ENCODE measurements at regions not wholly inside any gene's neighbourhood (a gene's known extent, or its start where the extent isn't known, plus 50 kb on each side); places are given as distances from the start of the nearest gene placed in this dataset.

- Histone ChIP-seq H3K4me3 (ENCODE audit: low read length) (no peak overlapping the region), H3K9me3 (ENCODE audit: control insufficient read depth, insufficient read depth, low read length) (no peaks in the 10 kb centered on the region), H3K27ac (ENCODE audit: low read length) (no peak overlapping the region), H3K27me3 (ENCODE audit: control insufficient read depth, insufficient read depth, low read length) (no peaks in the 10 kb centered on the region), H3K36me3 (ENCODE audit: control insufficient read depth, insufficient read depth, low read length) (no peaks in the 10 kb centered on the region), H3K4me1 (ENCODE audit: control insufficient read depth, insufficient read depth, low read length) (no peaks in the 10 kb centered on the region)
- 100% methylated on average over 2 of the region's 5 CpGs for WGBS (ENCODE audit: insufficient coverage, insufficient read length)
- no peak for DNase-seq (ENCODE audit: low read depth, low spot score)
These were observed 513.7 kb downstream of the PLA2G4A start for GRCh38 chr1:187342495-187342894.

GRCh38 chr1:187374082-187374481 lies 545.3 kb downstream of the PLA2G4A start:
- no peaks in the 10 kb centered on the region for H3K36me3 ChIP-seq (ENCODE audit: control insufficient read depth, insufficient read depth, low read length)
- WGBS (ENCODE audit: insufficient coverage, insufficient read length) = no CpG with 5 or more reads among the region's 7 CpGs
- no peaks in the 10 kb centered on the region for H3K9me3 ChIP-seq (ENCODE audit: control insufficient read depth, insufficient read depth, low read length)
- H3K27me3 ChIP-seq (ENCODE audit: control insufficient read depth, insufficient read depth, low read length) = no peaks in the 10 kb centered on the region
- peaks cover 3% of the 10 kb centered on the region; the same call in 1 of the 2 replicates for H3K4me1 ChIP-seq (ENCODE audit: control insufficient read depth, insufficient read depth, low read length)
- DNase-seq (ENCODE audit: low read depth, low spot score) = no peak
- no peak overlapping the region for H3K4me3 ChIP-seq (ENCODE audit: low read length)
- no peak overlapping the region for H3K27ac ChIP-seq (ENCODE audit: low read length)

GRCh38 chr1:187374742-187375141 lies 546.0 kb downstream of the PLA2G4A start:
- Histone ChIP-seq H3K27ac (ENCODE audit: low read length) (no peak overlapping the region), H3K4me3 (ENCODE audit: low read length) (no peak overlapping the region), H3K27me3 (ENCODE audit: control insufficient read depth, insufficient read depth, low read length) (no peaks in the 10 kb centered on the region), H3K4me1 (ENCODE audit: control insufficient read depth, insufficient read depth, low read length) (peaks cover 3% of the 10 kb centered on the region; the same call in 1 of the 2 replicates), H3K36me3 (ENCODE audit: control insufficient read depth, insufficient read depth, low read length) (no peaks in the 10 kb centered on the region), H3K9me3 (ENCODE audit: control insufficient read depth, insufficient read depth, low read length) (no peaks in the 10 kb centered on the region)
- DNase-seq (ENCODE audit: low read depth, low spot score) = no peak
- no CpG with 5 or more reads among the region's 1 CpG for WGBS (ENCODE audit: insufficient coverage, insufficient read length)

DNA sequence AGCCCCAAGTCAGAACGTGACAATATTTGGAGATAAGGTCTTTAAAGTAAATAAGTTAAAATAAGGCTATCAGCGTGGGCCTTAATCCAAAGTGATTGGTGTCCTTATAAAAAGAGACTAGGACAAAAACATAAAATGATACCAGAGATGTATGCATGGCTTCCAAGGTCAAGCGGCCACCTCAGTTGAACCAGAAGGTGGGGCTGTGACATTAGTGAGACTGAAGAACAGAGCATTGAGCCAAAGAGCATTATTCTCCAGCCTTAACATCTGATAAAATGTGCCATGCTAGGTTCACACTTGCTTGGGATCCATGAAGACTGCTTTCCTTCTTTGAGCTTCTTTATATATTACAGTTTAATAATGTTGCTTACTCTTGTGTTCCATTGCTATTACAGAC lies 554.6 kb downstream of the PLA2G4A start:
- Histone ChIP-seq H3K36me3 (ENCODE audit: control insufficient read depth, insufficient read depth, low read length) (no peaks in the 10 kb centered on the region), H3K4me3 (ENCODE audit: low read length) (no peak overlapping the region), H3K27me3 (ENCODE audit: control insufficient read depth, insufficient read depth, low read length) (no peaks in the 10 kb centered on the region), H3K9me3 (ENCODE audit: control insufficient read depth, insufficient read depth, low read length) (no peaks in the 10 kb centered on the region), H3K27ac (ENCODE audit: low read length) (no peak overlapping the region), H3K4me1 (ENCODE audit: control insufficient read depth, insufficient read depth, low read length) (no peaks in the 10 kb centered on the region)
- DNase-seq (ENCODE audit: low read depth, low spot score) = no peak
- WGBS (ENCODE audit: insufficient coverage, insufficient read length) = no CpG with 5 or more reads among the region's 3 CpGs

GRCh38 chr1:187384504-187384903 lies 555.8 kb downstream of the PLA2G4A start:
- WGBS (ENCODE audit: insufficient coverage, insufficient read length) = no CpG with 5 or more reads among the region's 2 CpGs
- H3K27ac ChIP-seq (ENCODE audit: low read length) = no peak overlapping the region
- no peaks in the 10 kb centered on the region for H3K27me3 ChIP-seq (ENCODE audit: control insufficient read depth, insufficient read depth, low read length)

GRCh38 chr1:187390215-187390818 lies 561.6 kb downstream of the PLA2G4A start:
- no peak overlapping the region for H3K27ac ChIP-seq (ENCODE audit: low read length)
- no peaks in the 10 kb centered on the region for H3K4me1 ChIP-seq (ENCODE audit: control insufficient read depth, insufficient read depth, low read length)
- H3K4me3 ChIP-seq (ENCODE audit: low read length) = no peak overlapping the region
- WGBS (ENCODE audit: insufficient coverage, insufficient read length) = no CpG with 5 or more reads among the region's 3 CpGs
- H3K9me3 ChIP-seq (ENCODE audit: control insufficient read depth, insufficient read depth, low read length) = no peaks in the 10 kb centered on the region
- DNase-seq (ENCODE audit: low read depth, low spot score) = no peak
- no peaks in the 10 kb centered on the region for H3K27me3 ChIP-seq (ENCODE audit: control insufficient read depth, insufficient read depth, low read length)
- no peaks in the 10 kb centered on the region for H3K36me3 ChIP-seq (ENCODE audit: control insufficient read depth, insufficient read depth, low read length)

More at GRCh38 chr1:187384504-187384903, 555.8 kb downstream of the PLA2G4A start:
- H3K4me1 ChIP-seq (ENCODE audit: control insufficient read depth, insufficient read depth, low read length) = no peaks in the 10 kb centered on the region
- no peaks in the 10 kb centered on the region for H3K36me3 ChIP-seq (ENCODE audit: control insufficient read depth, insufficient read depth, low read length)
- H3K9me3 ChIP-seq (ENCODE audit: control insufficient read depth, insufficient read depth, low read length) = no peaks in the 10 kb centered on the region
- H3K4me3 ChIP-seq (ENCODE audit: low read length) = no peak overlapping the region
- DNase-seq (ENCODE audit: low read depth, low spot score) = no peak

- H3K27me3 ChIP-seq (ENCODE audit: control insufficient read depth, insufficient read depth, low read length) = no peaks in the 10 kb centered on the region
- no peaks in the 10 kb centered on the region for H3K9me3 ChIP-seq (ENCODE audit: control insufficient read depth, insufficient read depth, low read length)
- no peak for DNase-seq (ENCODE audit: low read depth, low spot score)
- no peak overlapping the region for H3K4me3 ChIP-seq (ENCODE audit: low read length)
- 0 out of 2 replicates have a peak, but pooled peaks cover 1% of the 10 kb centered on the region for H3K4me1 ChIP-seq (ENCODE audit: control insufficient read depth, insufficient read depth, low read length)
- no peak overlapping the region for H3K27ac ChIP-seq (ENCODE audit: low read length)
- H3K36me3 ChIP-seq (ENCODE audit: control insufficient read depth, insufficient read depth, low read length) = no peaks in the 10 kb centered on the region
These were observed 567.5 kb downstream of the PLA2G4A start for GRCh38 chr1:187396226-187396625.

DNA sequence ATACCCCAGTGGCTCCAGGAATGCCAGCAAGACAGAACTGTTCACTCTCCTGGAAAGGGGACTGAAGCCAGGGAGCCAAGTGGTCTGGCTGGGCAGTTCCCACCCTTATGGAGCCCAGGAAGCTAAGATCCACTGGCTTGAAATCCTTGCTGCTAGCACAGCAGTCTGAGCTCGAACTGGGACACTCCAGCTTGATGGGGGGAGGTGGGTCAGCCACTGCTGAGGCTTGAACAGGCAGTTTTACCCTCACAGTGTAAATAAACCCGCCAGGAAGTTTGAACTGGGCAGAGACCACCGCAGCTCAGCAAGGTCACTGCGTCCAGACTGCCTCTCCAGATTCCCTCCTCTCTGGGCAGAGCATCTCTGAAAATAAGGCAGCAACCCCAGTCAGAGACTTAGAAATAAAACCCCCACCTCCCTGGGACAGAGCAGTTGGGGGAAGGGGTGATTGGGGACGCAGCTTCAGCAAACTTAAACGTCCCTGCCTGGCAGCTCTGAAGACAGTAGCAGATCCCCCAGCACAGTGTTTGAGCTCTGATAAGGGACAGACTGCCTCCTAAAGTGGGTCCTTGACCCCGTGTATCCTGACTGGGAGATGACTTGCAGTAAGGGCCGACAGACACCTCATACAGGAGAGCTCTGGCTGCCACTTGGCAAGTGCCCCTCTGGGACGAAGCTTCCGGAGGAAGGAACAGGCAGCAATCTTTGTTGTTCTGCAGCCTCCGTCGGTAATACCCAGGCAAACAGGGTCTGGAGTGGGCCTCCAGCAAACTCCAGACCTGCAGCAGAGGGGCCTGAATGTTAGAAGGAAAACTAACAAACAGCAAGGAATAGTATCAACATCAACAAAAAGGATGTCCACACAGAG lies 568.4 kb downstream of the PLA2G4A start:
- Histone ChIP-seq H3K36me3 (ENCODE audit: control insufficient read depth, insufficient read depth, low read length) (no peaks in the 10 kb centered on the region), H3K9me3 (ENCODE audit: control insufficient read depth, insufficient read depth, low read length) (no peaks in the 10 kb centered on the region), H3K27ac (ENCODE audit: low read length) (no peak overlapping the region), H3K4me3 (ENCODE audit: low read length) (no peak overlapping the region), H3K27me3 (ENCODE audit: control insufficient read depth, insufficient read depth, low read length) (no peaks in the 10 kb centered on the region), H3K4me1 (ENCODE audit: control insufficient read depth, insufficient read depth, low read length) (0 out of 2 replicates have a peak, but pooled peaks cover 1% of the 10 kb centered on the region)
- WGBS (ENCODE audit: insufficient coverage, insufficient read length) = no CpG with 5 or more reads among the region's 12 CpGs
- DNase-seq (ENCODE audit: low read depth, low spot score) = no peak

GRCh38 chr1:187408212-187409004 lies 579.7 kb downstream of the PLA2G4A start:
- Histone ChIP-seq H3K4me3 (ENCODE audit: low read length) (no peak overlapping the region), H3K27me3 (ENCODE audit: control insufficient read depth, insufficient read depth, low read length) (no peaks in the 10 kb centered on the region), H3K4me1 (ENCODE audit: control insufficient read depth, insufficient read depth, low read length) (no peaks in the 10 kb centered on the region), H3K27ac (ENCODE audit: low read length) (no peak overlapping the region), H3K9me3 (ENCODE audit: control insufficient read depth, insufficient read depth, low read length) (no peaks in the 10 kb centered on the region), H3K36me3 (ENCODE audit: control insufficient read depth, insufficient read depth, low read length) (no peaks in the 10 kb centered on the region)
- DNase-seq (ENCODE audit: low read depth, low spot score) = no peak
- WGBS (ENCODE audit: insufficient coverage, insufficient read length) = no CpG with 5 or more reads among the region's 4 CpGs

- no peaks in the 10 kb centered on the region for H3K27me3 ChIP-seq (ENCODE audit: control insufficient read depth, insufficient read depth, low read length)
- no peaks in the 10 kb centered on the region for H3K9me3 ChIP-seq (ENCODE audit: control insufficient read depth, insufficient read depth, low read length)
- no peak overlapping the region for H3K27ac ChIP-seq (ENCODE audit: low read length)
- no peaks in the 10 kb centered on the region for H3K4me1 ChIP-seq (ENCODE audit: control insufficient read depth, insufficient read depth, low read length)
- WGBS (ENCODE audit: insufficient coverage, insufficient read length) = no CpG with 5 or more reads among the region's 2 CpGs
- H3K36me3 ChIP-seq (ENCODE audit: control insufficient read depth, insufficient read depth, low read length) = no peaks in the 10 kb centered on the region
- H3K4me3 ChIP-seq (ENCODE audit: low read length) = no peak overlapping the region
- DNase-seq (ENCODE audit: low read depth, low spot score) = no peak
These were observed 580.6 kb downstream of the PLA2G4A start for GRCh38 chr1:187409341-187409740.

All from iPS DF 6.9 (cell line).